Endometrium (tissue), 2 donors: ENCODE measurements at regions not wholly inside any gene's neighbourhood (a gene's known extent, or its start where the extent isn't known, plus 50 kb on each side); places are given as distances from the start of the nearest gene placed in this dataset.
"Not testable (repeated sequence)": the region's sequence is repeated elsewhere in the genome, so short reads cannot be mapped to it uniquely, and the experiment has no call there.

Experiments
- FAIRE-seq: peaks from 2 replicates; lab custom pipeline; 2012; peaks lifted over from hg19 to GRCh38; lab: Jason Lieb, UNC
- donor health status: control.
- donor health status: control.

GRCh38 chr3:175956964-175957363 is 1097.8 kb downstream of the NAALADL2 start:
- FAIRE-seq = no peak

- no peak for FAIRE-seq
Observed at GRCh38 chr3:175951047-175951694, 1092.0 kb downstream of the NAALADL2 start.

GRCh38 chr3:175948041-175948440 is 1088.9 kb downstream of the NAALADL2 start:
- FAIRE-seq = no peak

- no peak for FAIRE-seq
Observed at GRCh38 chr3:175941352-175941751, 1082.2 kb downstream of the NAALADL2 start.

- no peak for FAIRE-seq
Observed at GRCh38 chr3:175940881-175941280, 1081.7 kb downstream of the NAALADL2 start.

- no peak for FAIRE-seq
Observed at GRCh38 chr3:175940243-175940642, 1081.1 kb downstream of the NAALADL2 start.

GRCh38 chr3:175937367-175937766 is 1078.2 kb downstream of the NAALADL2 start:
- FAIRE-seq = not testable (repeated sequence)

GRCh38 chr3:175932586-175932985 is 1073.5 kb downstream of the NAALADL2 start:
- FAIRE-seq = no peak

- FAIRE-seq = no peak
Observed at GRCh38 chr3:175919133-175919532, 1060.0 kb downstream of the NAALADL2 start.

- peak; percentile 73 for FAIRE-seq
Observed at GRCh38 chr3:175916191-175916934, 1057.2 kb downstream of the NAALADL2 start.

- no peak for FAIRE-seq
Observed at GRCh38 chr3:175914785-175915184, 1055.7 kb downstream of the NAALADL2 start.

GRCh38 chr3:175913286-175913685 is 1054.2 kb downstream of the NAALADL2 start:
- no peak for FAIRE-seq

GRCh38 chr3:175911937-175912336 is 1052.8 kb downstream of the NAALADL2 start:
- no peak for FAIRE-seq

- FAIRE-seq = no peak
Observed at GRCh38 chr3:175902226-175902625, 1043.1 kb downstream of the NAALADL2 start.

GRCh38 chr3:175898194-175898593 is 1039.1 kb downstream of the NAALADL2 start:
- no peak for FAIRE-seq

GRCh38 chr3:175896655-175897054 is 1037.5 kb downstream of the NAALADL2 start:
- no peak for FAIRE-seq

- no peak for FAIRE-seq
Observed at GRCh38 chr3:175895731-175896130, 1036.6 kb downstream of the NAALADL2 start.

- no peak for FAIRE-seq
Observed at GRCh38 chr3:175893566-175893965, 1034.4 kb downstream of the NAALADL2 start.

GRCh38 chr3:175890066-175890465 is 1030.9 kb downstream of the NAALADL2 start:
- no peak for FAIRE-seq

- FAIRE-seq = no peak
Observed at GRCh38 chr3:175885231-175885766, 1026.2 kb downstream of the NAALADL2 start.

GRCh38 chr3:175879417-175879816 is 1020.3 kb downstream of the NAALADL2 start:
- no peak for FAIRE-seq

- FAIRE-seq = no peak
Observed at GRCh38 chr3:175869404-175869803, 1010.3 kb downstream of the NAALADL2 start.

- peak; percentile 50 for FAIRE-seq
Observed at GRCh38 chr3:175868626-175869025, 1009.5 kb downstream of the NAALADL2 start.
